HG03139 (cell line): ENCODE measurements at regions not wholly inside any gene's neighbourhood (a gene's known extent, or its start where the extent isn't known, plus 50 kb on each side); places are given as distances from the start of the nearest gene placed in this dataset.

Source experiments
- ATAC-seq: cut with Tn5 transposase; IDR thresholded peaks from one replicate; pipeline ENCODE4 v1.9.1; 2021; ENCODE audit not compliant: unreplicated experiment

DNA sequence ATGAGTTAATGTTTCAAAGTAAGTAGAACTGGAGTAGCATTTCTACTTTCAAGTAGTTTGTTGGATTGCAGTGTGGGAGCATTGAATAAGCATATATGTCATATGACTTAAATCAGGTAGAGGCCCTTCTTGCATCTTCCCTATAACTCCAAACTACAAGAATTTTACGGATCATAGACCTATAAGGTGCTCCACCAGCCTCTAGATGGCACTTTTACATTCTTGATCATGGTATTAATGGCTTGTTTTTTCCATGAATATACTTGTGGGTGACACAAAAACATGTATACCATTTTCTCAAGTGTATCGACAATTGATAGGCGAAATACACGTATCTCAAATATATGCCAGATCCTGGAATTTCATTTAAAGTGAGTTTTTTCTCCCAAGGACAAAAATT lies 311.1 kb downstream of the ZPLD1 start:
- no peak for ATAC-seq

DNA sequence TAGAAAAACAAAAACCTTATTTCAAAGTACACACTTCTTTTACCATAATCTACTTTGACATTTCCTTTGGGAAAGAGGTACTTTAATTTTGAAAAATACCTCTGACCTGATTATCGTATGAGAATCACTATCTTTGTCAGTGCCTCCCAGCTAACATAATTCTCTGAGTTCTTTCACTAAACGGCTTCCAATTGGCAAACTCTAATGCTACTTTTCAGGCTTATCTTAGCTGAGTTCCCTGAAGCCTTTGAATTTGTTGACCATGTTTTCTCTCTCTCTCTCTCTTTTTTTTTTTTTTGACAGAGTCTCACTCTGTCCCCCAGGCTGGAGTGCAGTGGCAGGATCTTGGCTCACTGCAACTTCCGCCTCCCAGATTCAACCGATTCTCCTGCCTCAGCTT lies 312.8 kb downstream of the ZPLD1 start:
- ATAC-seq, result no peak

DNA sequence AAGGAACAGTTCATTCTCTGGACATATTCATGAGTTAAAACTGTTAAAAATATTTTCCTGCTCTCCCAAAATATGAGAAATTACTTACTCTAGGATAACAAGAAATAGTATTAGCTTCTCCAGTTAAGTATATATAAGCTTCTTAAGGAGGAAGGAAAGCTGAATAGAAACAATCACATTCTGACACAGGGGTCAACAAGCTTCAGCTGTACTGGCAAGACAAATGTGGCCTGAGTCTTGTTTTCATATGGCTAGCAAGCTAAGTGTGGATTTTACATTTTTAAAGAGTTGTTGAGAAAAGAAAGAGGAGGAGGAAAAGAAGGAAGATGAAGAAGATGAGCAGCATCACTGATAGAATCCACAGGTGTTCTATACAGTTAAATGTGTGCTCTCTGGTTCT lies 313.8 kb downstream of the ZPLD1 start:
- no peak for ATAC-seq

DNA sequence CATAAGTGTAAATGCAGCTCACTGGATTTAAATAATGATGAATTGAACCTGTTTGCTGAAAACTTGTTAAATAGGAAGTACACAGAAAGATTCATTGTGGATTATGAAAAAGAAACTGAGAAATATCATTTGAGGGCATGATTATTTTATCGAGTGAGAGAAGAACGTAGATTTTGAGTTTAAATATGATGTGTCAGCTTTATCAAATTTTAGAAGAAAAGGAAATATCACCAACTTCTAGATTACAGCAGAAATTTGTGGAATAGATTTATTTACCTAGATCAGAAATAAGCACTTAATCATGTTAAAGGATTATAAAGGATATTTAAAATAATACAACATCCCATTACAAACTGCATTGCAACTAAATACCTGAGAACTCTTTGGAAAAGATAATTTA lies 315.5 kb downstream of the ZPLD1 start:
- ATAC-seq, result no peak

DNA sequence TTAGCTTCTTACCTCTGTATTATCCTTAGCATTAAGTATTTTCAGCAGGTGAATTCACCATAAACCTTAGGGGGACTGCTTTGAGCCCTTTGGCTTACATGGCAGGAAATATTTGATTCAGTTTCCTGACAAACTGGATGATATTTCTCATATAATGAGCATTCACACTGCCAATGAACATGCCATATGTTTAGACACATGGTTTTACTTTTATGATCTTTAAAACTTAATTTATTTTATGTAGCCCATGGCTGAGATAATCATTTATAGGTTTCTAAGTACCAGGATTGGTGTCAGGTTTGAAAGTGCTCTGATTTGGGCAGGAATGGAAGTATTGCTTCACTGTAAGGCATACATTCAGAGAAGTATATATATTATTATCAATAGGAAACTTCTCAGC lies 319.1 kb downstream of the ZPLD1 start:
- ATAC-seq, result no peak

DNA sequence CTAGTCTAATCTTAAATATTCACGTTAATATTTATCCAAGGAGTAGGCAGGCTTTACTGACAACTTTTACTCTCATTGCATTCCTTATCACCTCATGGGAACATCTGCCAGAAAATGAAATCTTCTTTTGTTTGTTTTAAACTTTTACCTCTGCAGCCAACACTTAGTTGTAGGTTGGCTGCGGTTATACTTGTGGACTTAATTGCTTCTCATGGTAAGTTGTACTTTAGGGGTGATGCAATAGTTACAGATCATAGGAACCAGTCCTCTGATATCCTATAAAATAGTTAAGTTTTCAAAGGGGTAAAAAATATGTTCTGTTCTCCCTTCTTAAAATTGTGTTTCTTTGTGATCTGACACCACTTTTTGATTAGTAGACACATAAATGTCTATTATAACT lies 321.9 kb downstream of the ZPLD1 start:
- ATAC-seq, result no peak

DNA sequence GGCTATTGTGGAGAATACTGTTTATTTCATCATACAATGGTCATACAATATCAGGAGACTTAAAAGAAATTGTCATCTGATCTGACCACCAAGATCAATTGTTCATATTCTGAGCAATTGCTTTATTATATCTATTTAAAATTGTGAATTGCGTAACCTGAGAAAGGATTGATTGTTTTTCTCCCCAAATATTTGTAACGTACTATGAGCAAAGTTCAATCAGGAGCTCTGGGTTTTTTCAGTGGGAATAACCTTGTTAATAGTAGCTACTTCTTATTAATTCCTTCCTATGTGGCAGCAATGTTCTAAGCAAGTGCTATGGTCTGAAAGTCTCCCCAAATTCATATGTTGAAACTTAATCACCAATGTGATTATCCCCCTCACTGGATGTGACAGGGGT lies 323.1 kb downstream of the ZPLD1 start:
- no peak for ATAC-seq

DNA sequence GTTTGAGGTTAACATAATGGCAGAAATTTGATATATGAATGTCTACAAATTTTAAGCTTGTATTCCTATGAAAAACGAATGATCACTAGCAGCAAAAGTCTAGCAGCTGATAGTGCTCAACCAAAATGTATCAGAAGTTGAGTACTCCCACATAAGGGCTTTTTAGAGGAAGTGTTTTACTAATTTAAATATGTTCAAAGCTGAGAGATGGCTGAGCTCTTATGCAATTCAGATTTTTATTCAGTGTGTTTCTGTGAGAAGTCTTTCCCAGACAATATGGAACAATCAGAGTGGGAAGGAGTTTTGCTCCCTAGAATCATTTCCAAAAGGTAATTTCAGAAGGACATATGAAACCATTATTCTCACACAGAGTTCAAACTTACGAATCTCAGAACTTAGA lies 327.0 kb downstream of the ZPLD1 start:
- no peak for ATAC-seq

DNA sequence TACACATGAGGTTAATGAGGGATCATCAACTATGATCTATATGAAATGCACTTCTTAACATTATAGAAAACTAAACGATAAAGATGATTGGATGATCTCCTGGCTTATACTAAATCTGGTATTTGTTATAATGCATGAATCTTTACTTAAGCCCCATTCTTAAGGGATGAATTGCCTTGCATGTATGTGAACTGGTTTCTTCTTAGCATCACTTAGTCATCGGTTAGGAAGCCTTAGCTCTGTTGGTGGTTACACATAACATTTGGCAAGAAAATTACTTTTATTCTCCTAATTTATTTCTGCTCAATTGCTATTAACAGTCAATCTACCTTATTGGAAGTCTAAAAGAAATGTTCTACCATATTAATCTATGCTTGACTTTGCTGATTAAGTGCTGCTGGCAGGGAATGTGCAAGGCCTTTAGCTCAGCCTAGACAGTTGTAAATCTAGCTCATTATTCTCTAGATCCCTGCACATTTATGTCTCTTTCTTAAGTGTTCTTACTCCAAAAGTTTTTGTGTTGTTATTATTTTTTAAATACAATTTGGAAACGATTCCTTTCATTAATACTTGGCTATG lies 356.0 kb downstream of the ZPLD1 start:
- ATAC-seq, result no peak

DNA sequence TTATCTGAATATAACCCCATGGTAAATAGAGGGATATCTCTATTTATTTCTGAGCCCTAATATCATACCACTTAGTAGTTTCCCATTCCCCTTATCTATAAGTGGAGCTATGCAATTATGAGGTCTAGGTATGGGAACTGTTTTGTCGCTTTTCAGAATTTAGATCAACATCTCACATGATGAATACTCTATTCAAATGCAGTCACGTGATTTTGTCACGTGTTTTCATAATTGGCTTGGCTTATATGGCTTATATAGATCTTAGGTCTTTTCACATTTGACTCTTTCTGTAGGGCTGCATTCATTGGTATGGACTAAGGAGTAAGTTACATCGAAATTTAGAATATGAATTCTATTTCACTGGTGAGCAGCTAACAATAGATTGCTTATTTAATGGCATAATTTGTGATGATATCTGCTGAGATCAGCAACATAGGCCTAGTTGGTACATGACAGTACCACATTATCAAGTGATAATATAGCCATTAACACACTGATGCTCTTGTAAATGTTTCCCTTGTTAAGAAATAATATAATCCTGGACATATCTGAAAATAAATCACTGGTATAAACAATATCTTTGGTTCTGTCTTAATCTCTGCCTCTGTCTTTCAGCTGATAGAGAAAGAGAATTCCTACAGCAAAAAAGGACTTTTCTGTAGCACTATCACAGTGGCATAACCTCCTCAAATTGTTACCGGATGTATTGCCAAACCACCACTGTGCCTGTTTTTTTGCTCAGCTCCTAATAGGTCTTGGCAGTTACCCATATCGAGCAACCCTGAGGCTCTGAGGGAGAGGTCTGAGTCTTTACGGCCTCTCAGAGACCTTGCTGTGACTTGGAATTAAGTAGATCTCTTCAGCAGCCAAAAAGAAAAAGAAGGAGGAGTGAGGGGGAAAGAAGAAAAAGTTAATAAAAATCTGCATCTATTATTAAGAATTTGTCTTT lies 357.1 kb downstream of the ZPLD1 start:
- ATAC-seq, result no peak

DNA sequence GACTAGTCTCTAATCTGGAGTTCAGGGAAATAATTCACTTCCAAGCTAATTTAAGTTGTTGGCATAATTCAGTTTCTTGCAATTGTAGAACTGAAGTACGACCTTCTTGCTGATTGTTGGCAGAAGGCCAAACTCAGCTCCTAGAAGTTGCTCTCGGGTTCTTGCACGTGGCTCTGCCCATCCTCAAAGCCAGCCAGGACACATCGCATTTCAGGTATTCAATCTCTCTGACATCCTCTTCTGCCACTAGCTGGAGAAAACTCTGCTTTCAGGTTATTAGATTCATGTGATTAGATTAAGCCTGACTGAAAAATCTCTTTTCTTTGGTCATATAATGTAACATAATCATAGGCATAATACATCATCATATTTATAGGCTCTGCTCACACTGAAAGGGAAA lies 362.0 kb downstream of the ZPLD1 start:
- ATAC-seq, result no peak

DNA sequence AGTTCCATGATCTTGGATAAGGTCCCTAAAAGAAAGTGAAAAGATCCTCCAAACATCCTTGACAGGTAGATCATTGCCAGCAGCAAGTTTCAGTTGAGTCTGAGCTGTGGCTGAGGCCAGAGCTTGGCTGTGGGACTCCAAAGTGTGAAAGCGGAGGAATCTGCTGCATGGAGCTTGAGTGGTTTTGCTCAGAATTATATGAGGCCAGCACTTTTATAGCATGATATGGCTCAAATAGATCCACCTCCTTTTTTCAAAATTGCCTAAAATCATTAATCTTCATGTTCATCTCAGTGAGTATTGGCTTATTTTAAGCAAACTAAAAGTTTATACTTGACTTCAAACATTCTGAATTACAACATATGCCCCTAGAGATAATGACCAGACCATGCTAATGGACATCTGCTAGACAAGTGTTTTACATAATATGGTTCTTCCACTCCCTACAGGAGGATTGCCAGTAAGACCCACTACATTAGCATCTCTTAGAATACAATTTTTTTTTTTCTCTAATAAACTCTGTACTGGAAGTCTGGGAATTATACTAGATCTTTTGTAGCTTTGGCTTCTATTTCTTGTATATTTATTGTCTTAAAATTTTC lies 368.1 kb downstream of the ZPLD1 start:
- no peak for ATAC-seq

DNA sequence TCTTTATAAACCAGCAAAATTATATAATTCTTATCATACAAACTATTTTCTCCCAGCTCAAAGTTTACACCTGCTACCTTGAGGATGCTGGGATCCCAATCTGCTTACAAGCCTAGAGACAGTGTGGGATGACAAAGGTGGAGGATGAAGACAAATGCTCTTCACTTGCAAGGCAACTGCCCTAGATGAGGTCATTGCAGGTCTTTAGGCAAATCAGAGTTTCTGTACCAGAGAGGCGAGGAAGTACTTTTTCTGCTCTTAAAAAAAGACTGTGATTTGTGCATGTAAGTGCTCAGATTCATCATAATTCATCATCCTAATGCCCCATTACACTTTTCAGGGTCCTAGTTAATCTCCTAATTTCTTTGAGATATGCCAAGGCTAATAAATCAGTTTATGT lies 376.1 kb downstream of the ZPLD1 start:
- ATAC-seq, result no peak

DNA sequence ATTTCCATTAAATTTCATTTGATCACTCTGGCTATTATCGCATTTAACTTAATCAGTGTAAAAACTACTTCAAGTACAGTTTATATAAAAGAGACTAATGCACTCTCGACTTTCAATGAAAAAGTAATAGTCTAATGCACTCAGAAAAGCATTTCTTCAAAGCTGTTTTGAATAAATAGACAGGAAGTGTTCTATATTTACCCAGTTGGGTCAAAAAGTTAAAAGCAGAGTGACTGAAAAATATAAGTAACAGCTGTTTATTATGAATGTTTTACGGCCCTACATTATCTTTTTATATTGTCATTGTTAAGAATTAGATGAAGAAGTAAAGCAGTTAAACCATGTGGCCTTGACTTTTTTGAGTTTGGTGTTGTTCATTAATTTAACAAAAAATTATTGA lies 391.8 kb downstream of the ZPLD1 start:
- ATAC-seq, result no peak

DNA sequence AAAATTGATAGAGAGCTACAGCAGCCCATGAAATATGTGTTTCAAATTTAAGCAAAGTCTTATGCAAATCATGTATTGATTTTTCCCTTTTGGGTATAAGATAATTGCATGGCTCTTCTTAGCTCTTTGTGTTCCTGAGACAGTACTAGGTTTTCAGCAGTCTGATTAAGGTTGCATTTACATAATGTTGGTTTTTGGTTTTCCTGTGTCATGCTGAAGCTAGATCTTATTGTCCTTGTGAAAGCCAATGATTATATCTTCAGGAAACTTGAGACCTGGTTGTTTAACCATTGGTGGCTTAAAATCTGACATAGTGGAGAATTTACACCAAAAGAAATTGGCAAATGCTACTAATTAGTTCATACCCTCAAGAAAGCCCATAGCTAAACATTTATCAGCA lies 392.6 kb downstream of the ZPLD1 start:
- no peak for ATAC-seq

DNA sequence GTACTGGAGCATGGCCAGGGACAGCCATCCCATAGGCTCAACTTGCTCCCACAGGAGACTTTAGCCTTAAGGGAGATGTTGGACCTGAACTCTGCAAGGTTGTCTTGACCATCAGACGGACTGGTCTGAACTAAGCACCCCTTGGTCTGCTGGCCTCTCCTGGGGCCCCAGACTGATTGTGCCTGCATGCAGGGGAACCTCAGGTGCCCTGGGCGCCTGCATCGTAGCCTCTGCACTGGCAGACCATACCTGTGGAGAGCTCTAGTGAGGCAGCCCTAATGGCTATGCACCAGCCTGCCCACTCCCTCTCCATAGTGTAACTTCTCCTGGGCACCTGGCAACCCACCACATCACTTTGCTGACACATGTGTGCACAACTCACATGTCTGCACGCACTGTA lies 395.6 kb downstream of the ZPLD1 start:
- no peak for ATAC-seq

DNA sequence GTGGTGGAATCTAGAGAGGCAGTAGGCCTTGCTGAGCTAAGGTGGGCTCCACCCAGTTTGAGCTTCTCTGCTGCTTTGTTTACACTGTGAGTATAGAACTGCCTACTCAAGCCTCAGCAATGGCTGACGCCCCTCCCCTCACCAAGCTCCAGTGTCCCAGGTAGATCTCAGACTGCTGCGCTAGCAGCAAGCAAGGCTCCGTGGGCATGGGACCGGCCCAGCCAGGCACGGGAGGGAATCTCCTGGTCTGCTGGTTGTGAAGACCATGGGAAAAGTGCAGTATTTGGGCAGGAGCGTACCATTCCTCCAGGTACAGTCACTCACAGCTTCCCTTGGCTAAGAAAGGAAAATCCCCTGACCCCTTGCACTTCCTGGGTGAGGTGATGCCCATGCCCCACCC lies 407.1 kb downstream of the ZPLD1 start:
- ATAC-seq, result no peak

DNA sequence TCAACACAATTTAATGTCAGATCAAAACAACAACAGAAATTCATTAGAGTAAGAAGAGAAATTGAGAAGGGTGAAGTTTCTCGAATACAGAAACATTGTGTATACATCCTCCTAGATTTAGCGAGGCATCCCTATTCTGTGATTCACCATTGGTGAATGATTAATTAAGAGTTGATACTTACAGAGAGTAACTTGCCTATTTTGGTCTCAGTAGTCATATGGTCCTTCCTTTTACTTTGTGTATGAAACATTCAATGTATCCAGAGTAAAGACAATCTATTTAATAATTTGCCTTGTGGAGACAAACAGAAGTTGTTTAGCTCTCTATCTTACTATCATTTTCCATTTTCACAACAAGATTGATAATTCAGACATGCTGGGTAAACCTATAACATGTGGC lies 432.0 kb downstream of the ZPLD1 start:
- no peak for ATAC-seq

DNA sequence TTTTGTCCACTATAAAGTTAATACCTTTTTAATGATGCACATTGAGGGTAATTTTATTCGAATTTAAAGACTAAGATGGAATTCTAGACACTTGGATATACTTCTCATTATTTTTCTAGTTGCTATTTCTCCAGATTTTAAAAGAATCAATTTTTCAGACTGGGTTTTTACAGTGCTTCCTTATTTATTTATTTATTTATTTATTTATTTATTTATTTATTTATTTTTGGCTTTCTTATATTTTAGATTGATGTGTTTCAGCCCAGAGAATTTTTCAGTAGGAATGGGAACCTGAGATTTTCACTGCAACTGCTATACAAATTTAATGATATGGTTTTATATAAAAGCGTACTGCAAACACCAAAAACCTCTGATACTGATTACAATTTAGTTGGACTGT lies 448.7 kb downstream of the ZPLD1 start:
- no peak for ATAC-seq

DNA sequence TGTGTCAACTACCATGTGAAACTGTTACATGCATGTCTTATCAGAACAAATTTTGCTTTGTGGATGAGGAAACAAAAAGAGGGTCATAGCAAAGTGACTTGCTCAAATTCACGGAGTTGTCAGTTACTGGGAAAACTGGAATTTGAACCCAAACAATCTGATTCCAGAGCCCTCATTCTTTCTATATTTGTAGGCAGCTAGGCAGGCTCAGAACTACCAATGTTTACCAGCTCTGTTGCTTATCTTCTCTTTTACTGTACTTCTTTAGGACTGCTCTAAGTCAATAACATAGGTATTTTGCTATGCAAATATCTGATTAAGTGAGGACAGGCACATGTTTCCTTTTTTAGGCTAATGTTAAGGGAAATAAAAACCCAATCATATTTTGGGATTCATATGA lies 450.5 kb downstream of the ZPLD1 start:
- no peak for ATAC-seq

DNA sequence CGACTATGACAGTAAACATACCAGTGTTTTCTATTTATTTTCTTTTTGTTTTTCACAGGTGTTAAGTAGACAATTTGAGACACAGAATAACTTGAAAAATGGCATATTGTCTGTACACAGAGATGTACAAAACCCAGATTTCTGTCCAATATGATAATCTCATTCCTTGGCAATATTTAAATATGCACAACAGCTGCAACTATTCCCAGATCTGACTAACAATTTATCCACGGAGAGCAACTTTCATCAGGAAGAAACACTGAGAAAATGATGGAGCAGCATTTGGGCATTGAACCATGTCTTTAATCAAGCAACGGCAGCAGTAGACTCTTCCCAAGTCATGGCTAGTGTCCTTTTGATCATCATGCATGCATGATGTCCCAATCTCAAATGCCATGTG lies 452.6 kb downstream of the ZPLD1 start:
- no peak for ATAC-seq

DNA sequence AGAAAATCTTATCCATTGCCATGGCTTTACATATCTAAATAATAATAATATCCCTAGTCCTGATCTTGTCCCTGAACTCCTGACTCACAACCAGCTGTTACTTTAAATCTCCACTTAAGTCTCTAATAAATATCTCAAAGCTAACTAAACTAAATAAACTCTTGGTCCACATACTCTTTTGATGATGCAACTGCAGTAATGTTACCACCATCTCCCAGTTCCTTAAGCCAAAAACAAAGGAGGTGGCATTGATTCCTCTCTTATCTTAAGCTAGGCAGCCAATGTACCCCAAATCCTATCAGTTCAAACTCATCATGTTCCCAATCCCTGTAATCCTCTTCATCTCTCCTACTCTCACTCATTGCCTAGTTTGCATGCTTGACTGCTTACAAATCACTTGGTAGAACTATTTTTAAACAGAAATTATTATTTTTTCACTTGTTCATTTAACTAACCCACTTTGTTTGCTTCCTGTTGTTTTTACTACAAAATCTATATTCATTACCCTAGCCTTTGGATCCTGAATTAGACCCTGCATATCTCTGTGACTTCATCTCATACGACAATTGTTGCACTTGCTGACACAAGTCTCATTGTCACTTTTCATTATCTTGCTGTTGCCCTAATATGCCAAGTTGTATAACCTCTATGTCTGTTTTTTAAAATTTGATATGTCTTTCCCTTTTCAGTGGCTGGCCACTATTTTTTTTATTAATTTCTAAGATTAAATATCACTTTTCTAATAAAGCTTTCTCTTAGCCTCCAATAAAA lies 462.2 kb downstream of the ZPLD1 start:
- no peak for ATAC-seq
